ENCODE measurements at regions not wholly inside any gene's neighbourhood (a gene's known extent, or its start where the extent isn't known, plus 50 kb on each side); places are given as distances from the start of the nearest gene placed in this dataset.

GRCh38 chr9:99368341-99369326, 146.6 kb downstream of the SEC61B start:
- TF ChIP-seq CTCF (conservative IDR thresholded peaks at IDR 0.05; ENCODE audit: low read depth, low read length) = no peak
- no peak for TF ChIP-seq EZH2phosphoT487 (IDR thresholded peaks at IDR 0.05; ENCODE audit: borderline replicate concordance, low read length)
- no peak for TF ChIP-seq EZH2 (IDR thresholded peaks at IDR 0.05; ENCODE audit: low read length, unreplicated experiment)
- Histone ChIP-seq H3K27ac (ENCODE audit: low read length) (no peak overlapping the region), H2AFZ (ENCODE audit: low read length) (peak overlapping the region; percentile 84), H3K27me3 (ENCODE audit: low read length) (0 out of 2 replicates have a peak, but pooled peaks cover 9% of the 10 kb centered on the region), H3F3A (ENCODE audit: low read length, unreplicated experiment) (no peaks in the 10 kb centered on the region), H3K9me3 (ENCODE audit: low read length) (no peaks in the 10 kb centered on the region), H3K4me1 (ENCODE audit: insufficient read depth, low read length) (peaks cover 11% of the 10 kb centered on the region), H3K36me3 (ENCODE audit: low read depth, low read length) (no peaks in the 10 kb centered on the region), H3K4me2 (ENCODE audit: low read length) (peak overlapping the region; percentile 88), H3K9me2 (replicated peaks; ENCODE audit: low read length) (no peaks in the 10 kb centered on the region), H3K9ac (ENCODE audit: low read length) (no peak overlapping the region), H3K4me3 (ENCODE audit: low read length) (peak overlapping the region; percentile 67), H4K20me1 (ENCODE audit: low read length) (no peaks in the 10 kb centered on the region), H3K79me2 (ENCODE audit: low read length) (no peaks in the 10 kb centered on the region)
- no TSS peak for BruUV-seq (replicated peaks)
- DNase-seq = peak; percentile 40
- ChIA-PET POLR2A (ENCODE audit: unreplicated experiment) (no interaction called here), CTCF (no interaction called here)
- intact Hi-C loops (cut with micrococcal nuclease) = no loop called here
- peak; percentile 71 for ATAC-seq

- 0 out of 2 replicates have a peak, but pooled peaks cover 9% of the 10 kb centered on the region for H3K27me3 ChIP-seq (ENCODE audit: low read length)
- H3K27ac ChIP-seq (ENCODE audit: low read length) = no peak overlapping the region
- no peaks in the 10 kb centered on the region for H3K9me2 ChIP-seq (replicated peaks; ENCODE audit: low read length)
- H3K9me3 ChIP-seq (ENCODE audit: low read length) = no peaks in the 10 kb centered on the region
- ATAC-seq (no peak), DNase-seq (no peak)
- H3K9ac ChIP-seq (ENCODE audit: low read length) = no peak overlapping the region
- no peak overlapping the region for H2AFZ ChIP-seq (ENCODE audit: low read length)
- H3K4me3 ChIP-seq (ENCODE audit: low read length) = no peak overlapping the region
- no peaks in the 10 kb centered on the region for H3K36me3 ChIP-seq (ENCODE audit: low read depth, low read length)
- peak overlapping the region; percentile 88; the same call in 1 of the 2 replicates for H3K4me2 ChIP-seq (ENCODE audit: low read length)
- TF ChIP-seq EZH2 (IDR thresholded peaks at IDR 0.05; ENCODE audit: low read length, unreplicated experiment) = no peak
- no peak for TF ChIP-seq CTCF (conservative IDR thresholded peaks at IDR 0.05; ENCODE audit: low read depth, low read length)
- TF ChIP-seq EZH2phosphoT487 (IDR thresholded peaks at IDR 0.05; ENCODE audit: borderline replicate concordance, low read length) = no peak
- no peaks in the 10 kb centered on the region for H3F3A ChIP-seq (ENCODE audit: low read length, unreplicated experiment)
- ChIA-PET POLR2A (ENCODE audit: unreplicated experiment) (no interaction called here), CTCF (no interaction called here)
- peaks cover 11% of the 10 kb centered on the region for H3K4me1 ChIP-seq (ENCODE audit: insufficient read depth, low read length)
- no TSS peak for BruUV-seq (replicated peaks)
- H4K20me1 ChIP-seq (ENCODE audit: low read length) = no peaks in the 10 kb centered on the region
- intact Hi-C loops (cut with micrococcal nuclease) = no loop called here
- H3K79me2 ChIP-seq (ENCODE audit: low read length) = no peaks in the 10 kb centered on the region
Observed at GRCh38 chr9:99369327-99369722, 147.2 kb downstream of the SEC61B start.

- Histone ChIP-seq H3K9ac (ENCODE audit: low read length) (no peak overlapping the region), H3K27me3 (ENCODE audit: low read length) (0 out of 2 replicates have a peak, but pooled peaks cover 9% of the 10 kb centered on the region), H3K27ac (ENCODE audit: low read length) (no peak overlapping the region), H3K4me1 (ENCODE audit: insufficient read depth, low read length) (peaks cover 6% of the 10 kb centered on the region), H3K9me2 (replicated peaks; ENCODE audit: low read length) (no peaks in the 10 kb centered on the region), H3K36me3 (ENCODE audit: low read depth, low read length) (no peaks in the 10 kb centered on the region), H3K79me2 (ENCODE audit: low read length) (no peaks in the 10 kb centered on the region), H4K20me1 (ENCODE audit: low read length) (no peaks in the 10 kb centered on the region), H2AFZ (ENCODE audit: low read length) (no peak overlapping the region), H3K4me3 (ENCODE audit: low read length) (no peak overlapping the region), H3K4me2 (ENCODE audit: low read length) (no peak overlapping the region), H3F3A (ENCODE audit: low read length, unreplicated experiment) (no peaks in the 10 kb centered on the region), H3K9me3 (ENCODE audit: low read length) (no peaks in the 10 kb centered on the region)
- intact Hi-C loops (cut with micrococcal nuclease) = no loop called here
- ChIA-PET CTCF (no interaction called here), POLR2A (ENCODE audit: unreplicated experiment) (no interaction called here)
- DNase-seq = no peak
- no peak for TF ChIP-seq EZH2phosphoT487 (IDR thresholded peaks at IDR 0.05; ENCODE audit: borderline replicate concordance, low read length)
- no peak for TF ChIP-seq CTCF (conservative IDR thresholded peaks at IDR 0.05; ENCODE audit: low read depth, low read length)
- no peak for TF ChIP-seq EZH2 (IDR thresholded peaks at IDR 0.05; ENCODE audit: low read length, unreplicated experiment)
- no TSS peak for BruUV-seq (replicated peaks)
- no peak for ATAC-seq
Observed at GRCh38 chr9:99370376-99370775, 148.3 kb downstream of the SEC61B start.

Data from PC-3 (cell line).